IgD-negative memory B cell (primary cell): ENCODE measurements at regions not wholly inside any gene's neighbourhood (a gene's known extent, or its start where the extent isn't known, plus 50 kb on each side); places are given as distances from the start of the nearest gene placed in this dataset.

Experiments
- H3K27ac Mint-ChIP-seq, 3 donors: one replicate each; pipeline ENCODE4 v1.8.0; 2020 to 2022; ENCODE audit warnings: mild to moderate bottlenecking in 3 of 3, mixed read lengths in 3 of 3, moderate library complexity in 1 of 3
- H3K27me3 Mint-ChIP-seq: one replicate; pipeline ENCODE4 v1.8.0; 2021; ENCODE audit warnings: mixed read lengths
- H3K36me3 Mint-ChIP-seq: one replicate; pipeline ENCODE4 v1.8.0; 2020; ENCODE audit warnings: mild to moderate bottlenecking, mixed read lengths
- H3K4me1 Mint-ChIP-seq, 3 donors: one replicate each; pipeline ENCODE4 v1.8.0; 2020 to 2022; ENCODE audit warnings: mixed read lengths in 3 of 3, mild to moderate bottlenecking in 1 of 3
- H3K4me3 Mint-ChIP-seq, 4 donors: one replicate each; pipeline ENCODE4 v1.8.0; 2020 to 2022; ENCODE audit warnings: mild to moderate bottlenecking in 4 of 4, mixed read lengths in 4 of 4, moderate library complexity in 3 of 4
- H3K9me3 Mint-ChIP-seq, 3 donors: one replicate each; pipeline ENCODE4 v1.8.0; 2020 to 2021; ENCODE audit warnings: mixed read lengths in 3 of 3, mild to moderate bottlenecking in 1 of 3

DNA sequence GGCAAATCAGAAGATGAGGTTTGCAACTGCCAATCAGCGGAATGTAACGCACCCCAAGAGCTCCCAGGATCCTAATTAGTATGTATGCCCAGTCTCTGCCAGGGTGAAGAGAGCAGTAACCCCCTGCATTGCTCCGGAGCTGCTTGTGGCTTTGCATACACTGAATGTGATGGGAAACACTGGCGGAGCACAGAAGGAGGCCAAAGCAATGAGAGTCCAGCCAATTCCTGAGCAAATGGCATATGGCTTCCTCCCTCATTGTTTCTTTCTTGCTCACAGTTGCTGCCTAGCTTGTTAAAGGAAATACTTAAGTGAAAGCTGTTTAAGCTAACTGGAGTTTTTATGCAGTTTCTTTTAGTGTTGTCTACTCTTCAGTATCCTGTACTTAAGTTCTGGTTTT is 343.5 kb upstream of the NT5C1B start:
- peaks cover 3% of the 10 kb centered on the region for H3K27me3 Mint-ChIP-seq
- no peak overlapping the region for H3K4me3 Mint-ChIP-seq
- H3K36me3 Mint-ChIP-seq: peaks cover 4% of the 10 kb centered on the region
- no peaks in the 10 kb centered on the region for H3K9me3 Mint-ChIP-seq
- no peaks in the 10 kb centered on the region for H3K4me1 Mint-ChIP-seq
- H3K27ac Mint-ChIP-seq: no peak overlapping the region

DNA sequence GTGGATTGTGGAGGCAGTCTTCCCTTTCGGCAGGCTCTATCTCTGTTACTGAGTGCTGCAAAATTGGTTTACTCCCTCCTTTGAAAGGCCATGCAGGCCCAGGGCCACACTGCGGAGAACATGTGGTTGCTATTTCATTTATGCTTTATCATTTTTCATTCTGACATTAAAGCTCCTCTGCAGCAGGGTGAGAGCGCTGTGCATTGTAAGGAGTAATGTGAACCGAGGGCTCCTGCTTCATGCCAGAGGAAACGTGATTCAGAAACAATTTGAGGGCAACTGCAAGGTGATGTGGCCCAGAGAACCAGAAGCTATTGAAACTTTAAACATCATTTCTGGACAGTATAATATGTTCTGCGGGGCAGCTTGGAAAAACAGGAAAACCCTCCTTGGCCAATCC is 341.6 kb upstream of the NT5C1B start:
- peaks cover 2% of the 10 kb centered on the region for H3K27me3 Mint-ChIP-seq
- H3K36me3 Mint-ChIP-seq: peaks cover 7% of the 10 kb centered on the region
- no peak overlapping the region for H3K27ac Mint-ChIP-seq
- peaks cover 0 to 4% (median 1%) of the 10 kb centered on the region in 3 donors for H3K9me3 Mint-ChIP-seq
- H3K4me3 Mint-ChIP-seq: no peak overlapping the region
- H3K4me1 Mint-ChIP-seq: no peaks in the 10 kb centered on the region

DNA sequence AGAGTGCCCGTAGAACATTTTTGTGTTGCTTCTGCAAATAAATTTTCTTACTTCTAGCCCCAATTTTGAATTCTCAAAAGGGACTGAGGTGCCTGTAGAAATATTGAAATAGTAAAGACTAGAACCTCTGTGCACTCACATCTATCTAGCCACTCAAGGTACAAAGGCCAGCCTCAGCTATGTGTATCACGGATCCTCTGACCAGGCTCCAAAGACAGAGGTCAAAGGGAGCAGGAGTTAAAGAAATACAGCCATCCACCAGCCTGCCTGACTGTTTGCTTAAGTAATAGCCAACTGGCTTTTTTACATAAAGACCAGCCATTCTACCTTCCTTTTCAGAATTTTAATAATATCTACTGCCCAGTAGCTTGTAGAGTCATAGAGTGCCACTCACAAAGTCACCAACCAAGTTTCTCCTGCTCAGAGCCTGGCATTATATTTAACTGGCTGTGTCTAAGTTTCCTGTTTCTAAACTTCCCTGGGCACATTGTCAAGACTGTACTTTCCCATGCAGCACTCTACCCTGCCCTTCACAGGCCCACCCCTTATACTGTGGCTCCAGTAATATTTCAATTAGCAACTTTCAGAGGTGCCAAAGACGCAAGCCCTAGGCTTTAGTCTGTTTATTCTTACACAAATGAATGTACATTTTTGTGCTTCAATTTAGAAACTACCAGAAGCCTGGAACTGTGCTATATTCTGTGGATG is 338.3 kb upstream of the NT5C1B start:
- no peak overlapping the region for H3K27ac Mint-ChIP-seq
- H3K27me3 Mint-ChIP-seq: no peaks in the 10 kb centered on the region
- H3K4me1 Mint-ChIP-seq: no peaks in the 10 kb centered on the region
- H3K9me3 Mint-ChIP-seq: peaks cover 0 to 4% (median 1%) of the 10 kb centered on the region in 3 donors
- no peak overlapping the region for H3K4me3 Mint-ChIP-seq
- H3K36me3 Mint-ChIP-seq: peaks cover 9% of the 10 kb centered on the region

DNA sequence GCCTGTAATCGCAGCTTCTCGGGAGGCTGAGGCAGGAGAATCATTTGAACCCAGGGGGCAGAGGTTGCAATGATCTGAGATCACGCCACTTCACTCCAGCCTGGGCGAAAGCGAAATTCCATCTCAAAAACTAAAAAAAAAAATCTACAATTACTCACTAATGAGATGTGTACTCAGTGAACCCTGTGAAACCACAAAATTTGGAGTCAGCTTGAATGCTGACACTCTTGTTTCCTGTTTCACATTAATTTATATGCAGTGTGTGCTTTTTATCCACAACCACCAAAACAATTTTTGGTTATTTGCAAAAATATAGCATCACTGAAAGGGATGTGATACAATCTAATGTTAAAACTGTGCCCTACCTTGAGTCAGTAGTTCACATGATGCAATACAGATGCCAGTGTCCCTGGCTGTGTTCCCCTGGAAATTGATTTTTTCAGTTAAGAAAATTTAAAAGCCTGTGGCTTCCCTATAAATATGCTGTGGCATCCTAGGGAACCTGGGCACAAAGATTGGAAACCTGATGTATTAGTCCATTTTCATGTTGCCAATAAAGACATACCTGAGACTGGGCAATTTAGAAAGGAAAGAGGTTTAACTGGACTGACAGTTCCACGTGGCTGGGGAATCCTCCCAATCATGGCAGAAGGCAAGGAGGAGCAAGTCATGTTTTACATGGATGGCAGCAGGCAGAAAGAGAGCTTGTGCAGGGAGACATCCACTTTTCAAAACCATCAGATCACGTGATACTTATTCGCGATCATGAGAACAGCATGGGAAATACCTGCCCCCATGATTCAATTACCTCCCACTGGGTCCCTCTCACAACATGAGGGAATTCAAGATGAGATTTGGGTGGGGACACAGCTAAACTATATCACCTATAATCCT is 337.5 kb upstream of the NT5C1B start:
- no peaks in the 10 kb centered on the region for H3K27me3 Mint-ChIP-seq
- H3K36me3 Mint-ChIP-seq: peaks cover 9% of the 10 kb centered on the region
- H3K4me3 Mint-ChIP-seq: no peak overlapping the region
- no peak overlapping the region for H3K27ac Mint-ChIP-seq
- peaks cover 1 to 4% (median 1%) of the 10 kb centered on the region in 3 donors for H3K9me3 Mint-ChIP-seq
- no peaks in the 10 kb centered on the region for H3K4me1 Mint-ChIP-seq

DNA sequence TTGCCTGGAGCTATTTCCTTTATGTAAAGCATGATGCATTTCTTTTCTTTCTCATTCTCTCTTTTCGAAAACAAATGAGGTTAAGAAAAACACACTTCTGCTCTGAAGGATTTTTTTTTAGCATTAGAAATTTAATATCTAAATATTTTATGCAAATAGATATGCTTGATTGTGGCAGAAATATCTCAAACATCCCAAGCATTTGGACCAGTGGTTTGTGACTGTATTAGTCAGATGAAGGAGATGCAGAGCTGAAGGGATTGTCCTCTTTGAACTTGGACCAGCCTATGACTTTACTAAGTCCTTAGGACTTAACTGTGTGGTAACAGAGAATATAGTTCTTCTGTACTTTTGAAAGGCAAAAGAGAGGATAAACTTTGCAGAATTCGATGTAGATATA is 335.9 kb upstream of the NT5C1B start:
- no peaks in the 10 kb centered on the region for H3K4me1 Mint-ChIP-seq
- H3K36me3 Mint-ChIP-seq: peaks cover 9% of the 10 kb centered on the region
- no peaks in the 10 kb centered on the region for H3K27me3 Mint-ChIP-seq
- no peak overlapping the region for H3K27ac Mint-ChIP-seq
- no peak overlapping the region for H3K4me3 Mint-ChIP-seq
- peaks cover 1 to 7% (median 2%) of the 10 kb centered on the region in 3 donors for H3K9me3 Mint-ChIP-seq

DNA sequence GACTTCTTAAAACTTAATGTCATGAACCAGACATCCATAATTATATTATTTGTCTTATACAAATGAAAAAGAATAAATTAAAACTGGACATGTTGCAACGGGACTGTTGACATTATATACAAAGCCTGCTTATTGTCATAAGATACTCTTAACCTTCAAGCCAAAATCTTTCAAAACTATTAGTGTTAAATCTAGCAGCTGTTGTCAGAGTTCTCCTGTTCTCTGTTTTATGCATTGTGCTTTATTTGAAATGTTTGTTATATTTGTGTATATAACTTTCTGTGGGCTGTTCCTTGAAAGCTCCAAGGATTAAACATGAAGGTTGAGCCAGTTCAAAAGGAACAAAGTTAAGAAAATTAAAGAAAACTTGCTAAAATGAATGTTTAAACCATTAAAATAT is 335.5 kb upstream of the NT5C1B start:
- Mint-ChIP-seq H3K4me1 (no peaks in the 10 kb centered on the region), H3K4me3 (no peak overlapping the region), H3K9me3 (peaks cover 1 to 7% (median 2%) of the 10 kb centered on the region in 3 donors), H3K36me3 (peaks cover 9% of the 10 kb centered on the region), H3K27me3 (no peaks in the 10 kb centered on the region), H3K27ac (no peak overlapping the region)

DNA sequence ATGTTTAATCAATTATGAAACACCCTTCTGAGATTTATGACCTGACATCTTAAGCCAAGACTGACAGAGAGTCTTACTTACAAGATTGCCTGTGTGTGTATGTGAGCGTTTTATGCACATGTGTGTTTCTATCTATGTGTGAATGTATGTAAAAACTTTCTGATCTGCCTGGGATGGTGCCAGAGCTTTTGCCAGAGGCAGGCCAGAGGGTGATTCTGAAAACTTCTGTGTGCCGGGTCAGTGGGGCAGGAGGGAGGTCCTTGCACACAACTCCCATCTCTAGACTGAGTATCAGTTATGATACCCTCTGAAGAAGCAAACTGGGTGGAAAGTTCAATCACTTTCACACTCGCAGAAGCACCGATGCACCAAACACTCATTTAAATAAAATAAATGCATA is 335.0 kb upstream of the NT5C1B start:
- Mint-ChIP-seq H3K4me1 (no peaks in the 10 kb centered on the region), H3K36me3 (peaks cover 9% of the 10 kb centered on the region), H3K9me3 (peaks cover 1 to 7% (median 2%) of the 10 kb centered on the region in 3 donors), H3K27ac (no peak overlapping the region), H3K27me3 (no peaks in the 10 kb centered on the region), H3K4me3 (no peak overlapping the region)

DNA sequence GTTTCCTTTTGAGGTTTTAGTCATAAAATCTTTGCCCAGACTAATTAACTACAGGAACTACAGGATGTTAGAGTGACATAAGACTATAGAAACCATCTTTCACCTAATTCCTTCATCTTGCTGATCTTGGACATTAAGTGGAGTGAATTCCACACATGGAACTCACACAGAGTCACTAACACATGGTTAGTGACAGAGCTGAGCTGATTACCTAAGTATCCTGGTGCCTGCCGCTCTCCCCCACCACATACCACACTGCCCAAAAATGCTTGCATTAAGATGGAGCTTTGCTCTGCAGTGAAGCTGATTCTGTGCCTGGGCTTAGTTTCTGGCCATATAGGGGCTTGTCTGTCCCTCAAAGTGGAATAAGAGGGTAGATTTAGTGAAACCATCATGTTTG is 332.9 kb upstream of the NT5C1B start:
- no peak overlapping the region for H3K27ac Mint-ChIP-seq
- H3K4me3 Mint-ChIP-seq: no peak overlapping the region
- H3K9me3 Mint-ChIP-seq: peaks cover 1 to 7% (median 2%) of the 10 kb centered on the region in 3 donors
- peaks cover 5% of the 10 kb centered on the region for H3K36me3 Mint-ChIP-seq
- no peaks in the 10 kb centered on the region for H3K27me3 Mint-ChIP-seq
- H3K4me1 Mint-ChIP-seq: no peaks in the 10 kb centered on the region

DNA sequence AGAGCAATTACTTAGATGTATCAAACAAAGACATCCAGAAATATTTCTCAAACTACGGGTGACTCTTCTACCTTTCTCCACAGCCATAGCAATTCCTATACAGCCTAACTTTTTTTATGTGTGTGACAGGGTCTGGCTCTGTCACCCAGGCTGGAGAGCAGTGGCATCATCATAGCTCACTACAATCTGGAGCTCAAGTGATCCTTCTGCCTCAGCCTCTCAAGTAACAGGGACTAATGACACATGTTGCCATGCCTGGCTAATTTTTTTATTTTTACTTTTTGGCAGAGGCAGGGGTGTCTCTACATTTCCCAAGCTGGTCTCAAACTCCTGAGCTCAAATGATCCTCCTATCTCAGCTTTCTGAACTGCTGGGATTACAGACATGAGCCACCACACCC is 328.9 kb upstream of the NT5C1B start:
- Mint-ChIP-seq H3K9me3 (peaks cover 0 to 3% (median 2%) of the 10 kb centered on the region in 3 donors), H3K27ac (no peak overlapping the region), H3K4me1 (no peaks in the 10 kb centered on the region), H3K27me3 (peaks cover 4% of the 10 kb centered on the region), H3K4me3 (no peak overlapping the region), H3K36me3 (no peaks in the 10 kb centered on the region)

DNA sequence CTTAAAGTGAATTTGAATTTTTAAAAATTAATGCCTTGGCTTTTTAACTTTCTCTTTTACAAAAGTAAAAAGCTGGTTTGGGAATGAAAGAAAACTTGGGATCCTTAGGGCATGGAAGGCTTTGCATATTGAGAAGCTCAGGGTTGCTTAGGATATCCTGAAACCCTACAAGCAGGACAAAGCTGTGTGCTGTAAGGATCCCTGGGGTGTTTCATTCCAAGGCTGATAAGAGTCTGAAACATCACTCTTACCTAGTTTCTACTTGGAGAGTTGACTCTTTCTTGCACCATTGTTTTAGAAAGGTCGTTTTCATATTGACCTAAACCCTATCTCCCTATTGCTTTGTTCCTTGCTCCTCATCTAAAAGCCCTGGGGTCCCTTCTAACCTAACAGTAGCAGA is 325.9 kb upstream of the NT5C1B start:
- H3K27me3 Mint-ChIP-seq: peaks cover 4% of the 10 kb centered on the region
- no peak overlapping the region for H3K4me3 Mint-ChIP-seq
- no peaks in the 10 kb centered on the region for H3K36me3 Mint-ChIP-seq
- H3K4me1 Mint-ChIP-seq: no peaks in the 10 kb centered on the region
- no peaks in the 10 kb centered on the region for H3K9me3 Mint-ChIP-seq
- no peak overlapping the region for H3K27ac Mint-ChIP-seq

DNA sequence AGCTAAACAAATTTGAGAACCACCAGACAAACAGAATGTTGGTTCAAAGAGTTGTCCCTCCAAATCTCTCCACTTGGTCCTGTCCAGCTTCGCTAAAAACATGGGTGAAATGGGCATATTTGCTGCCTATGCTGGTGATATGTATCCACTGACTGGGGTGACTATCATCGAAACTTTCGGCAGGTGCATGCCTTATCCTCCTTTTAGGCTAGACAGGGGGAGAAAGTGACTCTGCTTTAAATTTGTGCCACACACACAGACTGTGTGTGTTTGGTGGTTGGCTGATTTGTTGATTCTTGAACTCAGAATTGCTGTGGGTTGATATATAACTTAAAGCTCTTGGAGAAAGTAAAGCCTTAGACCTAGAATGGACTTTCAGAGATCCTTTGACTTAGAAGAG is 324.1 kb upstream of the NT5C1B start:
- Mint-ChIP-seq H3K27ac (no peak overlapping the region), H3K27me3 (peaks cover 4% of the 10 kb centered on the region), H3K4me3 (no peak overlapping the region), H3K36me3 (no peaks in the 10 kb centered on the region), H3K4me1 (no peaks in the 10 kb centered on the region), H3K9me3 (no peaks in the 10 kb centered on the region)

DNA sequence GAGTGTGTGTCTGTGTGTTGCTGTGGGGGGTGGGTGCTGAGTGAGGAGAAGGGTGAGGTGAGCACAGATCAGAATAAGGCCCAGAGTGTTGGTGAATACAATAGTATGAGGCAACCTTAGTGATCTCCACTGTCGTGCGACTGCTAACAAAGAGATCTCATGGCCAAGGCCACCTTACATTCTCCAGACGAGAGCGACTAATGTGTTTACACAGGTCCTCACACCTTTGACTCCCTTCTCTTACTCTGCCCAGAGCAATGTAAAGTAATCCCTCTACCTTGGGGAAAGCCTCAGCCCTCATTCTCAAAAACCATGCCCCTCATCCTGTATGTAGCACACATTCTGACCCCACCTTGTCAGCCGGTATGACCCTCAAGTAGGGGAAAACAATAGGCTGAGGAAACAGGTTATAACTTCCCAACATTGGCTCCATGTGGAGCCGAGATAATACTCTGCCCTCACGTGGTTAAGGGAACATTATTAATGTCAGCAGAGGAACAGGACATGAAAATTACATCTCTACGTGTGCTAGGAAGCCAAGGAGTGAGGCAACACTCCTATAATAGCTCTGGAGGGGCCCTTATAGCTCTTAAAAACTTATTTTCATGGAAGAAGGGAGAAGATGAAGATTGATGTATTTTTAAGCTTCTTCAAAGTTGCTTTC is 323.0 kb upstream of the NT5C1B start:
- Mint-ChIP-seq H3K9me3 (no peaks in the 10 kb centered on the region), H3K4me1 (no peaks in the 10 kb centered on the region), H3K36me3 (peaks cover 2% of the 10 kb centered on the region), H3K4me3 (no peak overlapping the region), H3K27me3 (peaks cover 8% of the 10 kb centered on the region), H3K27ac (no peak overlapping the region)

DNA sequence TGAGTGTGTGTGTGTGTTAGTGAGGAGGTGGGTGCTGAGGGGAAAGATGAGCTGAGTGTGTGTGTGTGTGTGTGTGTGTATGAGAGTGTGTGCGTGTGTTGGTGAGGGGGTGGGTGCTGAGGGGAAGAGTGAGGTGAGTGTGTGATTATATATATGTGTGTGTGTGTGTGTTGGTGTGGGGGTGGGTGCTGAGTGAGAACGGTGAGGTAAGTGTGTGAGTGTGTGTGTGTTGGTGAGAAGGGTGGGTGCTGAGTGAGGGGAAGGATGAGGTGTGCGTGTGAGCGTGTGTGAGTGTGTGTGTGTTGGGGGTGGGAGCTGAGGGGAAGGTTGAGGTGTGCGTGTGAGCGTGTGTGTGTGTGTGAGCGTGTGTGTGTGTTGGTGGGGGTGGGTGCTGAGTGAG is 322.0 kb upstream of the NT5C1B start:
- H3K4me1 Mint-ChIP-seq: peaks cover 0 to 5% (median 0%) of the 10 kb centered on the region in 3 donors
- no peak overlapping the region for H3K27ac Mint-ChIP-seq
- no peaks in the 10 kb centered on the region for H3K9me3 Mint-ChIP-seq
- peaks cover 9% of the 10 kb centered on the region for H3K27me3 Mint-ChIP-seq
- H3K4me3 Mint-ChIP-seq: no peak overlapping the region
- H3K36me3 Mint-ChIP-seq: peaks cover 2% of the 10 kb centered on the region

DNA sequence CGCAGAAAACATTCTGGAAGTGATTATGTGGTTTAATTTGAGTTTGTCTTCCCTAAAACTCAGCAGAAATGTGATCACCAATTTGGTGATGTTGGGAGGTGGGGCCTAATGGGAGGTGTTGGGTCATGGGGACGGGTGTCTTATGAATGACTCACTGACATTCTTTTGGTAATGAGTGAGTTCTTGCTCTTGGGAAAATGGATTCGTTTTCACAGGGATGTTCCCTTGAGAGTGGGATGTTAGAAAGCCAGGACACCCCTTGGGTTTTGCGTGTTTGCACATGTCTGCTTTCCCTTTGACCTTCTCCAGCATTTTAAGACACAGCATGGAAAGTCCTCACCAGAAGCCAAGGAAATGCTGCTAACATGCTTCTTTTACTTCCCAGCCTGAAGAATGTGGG is 321.5 kb upstream of the NT5C1B start:
- H3K27ac Mint-ChIP-seq: no peak overlapping the region
- H3K27me3 Mint-ChIP-seq: peaks cover 9% of the 10 kb centered on the region
- no peak overlapping the region for H3K4me3 Mint-ChIP-seq
- peaks cover 2% of the 10 kb centered on the region for H3K36me3 Mint-ChIP-seq
- peaks cover 0 to 2% (median 1%) of the 10 kb centered on the region in 3 donors for H3K9me3 Mint-ChIP-seq
- peaks cover 0 to 5% (median 0%) of the 10 kb centered on the region in 3 donors for H3K4me1 Mint-ChIP-seq

DNA sequence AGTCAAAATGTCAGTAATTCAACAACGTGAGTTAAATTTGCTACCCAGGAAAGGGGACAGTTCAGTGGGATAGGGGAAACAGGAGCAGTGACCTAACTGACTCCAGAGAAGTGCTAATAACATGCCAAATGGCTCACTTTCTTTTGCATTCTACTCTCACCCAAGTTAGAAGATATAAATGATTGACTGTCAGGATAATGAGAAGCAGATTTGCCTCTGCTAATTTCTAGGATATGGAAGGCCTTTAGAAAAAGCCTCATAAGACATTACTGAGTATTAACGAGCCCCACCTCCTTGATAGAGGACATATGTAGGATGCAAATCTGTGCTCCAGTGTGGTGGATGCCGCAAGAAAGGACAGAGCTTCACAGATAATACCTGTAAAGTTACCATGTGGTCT is 318.6 kb upstream of the NT5C1B start:
- Mint-ChIP-seq H3K27ac (peak overlapping the region in 1 of 3 donors; percentile 36), H3K36me3 (peaks cover 2% of the 10 kb centered on the region), H3K9me3 (peaks cover 1 to 7% (median 2%) of the 10 kb centered on the region in 3 donors), H3K4me1 (peaks cover 7 to 12% (median 11%) of the 10 kb centered on the region in 3 donors), H3K4me3 (peak overlapping the region in 1 of 4 donors; percentile 10), H3K27me3 (peaks cover 5% of the 10 kb centered on the region)
